Endodermal cell (in vitro differentiated cells): ENCODE measurements at regions not wholly inside any gene's neighbourhood (a gene's known extent, or its start where the extent isn't known, plus 50 kb on each side); places are given as distances from the start of the nearest gene placed in this dataset.

ENCODE experiments used
- DNase-seq: peaks from one replicate; pipeline ENCODE4 v3.0.0-alpha.2; 2017
- H3K27ac ChIP-seq: 2 replicates; pipeline ENCODE4 v1.5.1; 2013; ENCODE audit warnings: mild to moderate bottlenecking, low read depth, low read length, moderate library complexity
- H3K27me3 ChIP-seq: 2 replicates; pipeline ENCODE4 v1.6.1; 2013; ENCODE audit warnings: mild to moderate bottlenecking, low read length, moderate library complexity; ENCODE audit not compliant: insufficient read depth, control insufficient read depth, poor library complexity, severe bottlenecking
- H3K36me3 ChIP-seq: 2 replicates; pipeline ENCODE4 v1.7.0; 2013; ENCODE audit warnings: mild to moderate bottlenecking, low read length, moderate library complexity; ENCODE audit not compliant: control insufficient read depth, insufficient read depth
- H3K4me1 ChIP-seq: one replicate; pipeline ENCODE4 v1.7.0; 2013; ENCODE audit warnings: low read length; ENCODE audit not compliant: control insufficient read depth, insufficient read depth
- H3K4me3 ChIP-seq: 2 replicates; pipeline ENCODE4 v1.5.1; 2013; ENCODE audit warnings: mild to moderate bottlenecking, low read length, moderate library complexity
- H3K9ac ChIP-seq: 2 replicates; pipeline ENCODE4 v1.6.1; 2013; ENCODE audit warnings: mild to moderate bottlenecking, low read length, moderate library complexity; ENCODE audit not compliant: poor library complexity, severe bottlenecking; ENCODE audit errors: extremely low read depth
- H3K9me3 ChIP-seq: 2 replicates; pipeline ENCODE4 v1.6.1; 2013; ENCODE audit warnings: mild to moderate bottlenecking, low read length, moderate library complexity; ENCODE audit not compliant: control insufficient read depth
- H3K27ac Mint-ChIP-seq: 2 replicates; pipeline ENCODE4 v1.8.0; 2020; ENCODE audit warnings: mixed read lengths
- H3K27me3 Mint-ChIP-seq: 2 replicates; pipeline ENCODE4 v1.8.0; 2021; ENCODE audit warnings: mild to moderate bottlenecking, mixed read lengths; ENCODE audit not compliant: insufficient read depth
- H3K36me3 Mint-ChIP-seq: 2 replicates; pipeline ENCODE4 v1.8.0; 2020; ENCODE audit warnings: low read depth, mixed read lengths
- H3K4me1 Mint-ChIP-seq: 2 replicates; pipeline ENCODE4 v1.8.0; 2020; ENCODE audit warnings: mixed read lengths
- H3K4me3 Mint-ChIP-seq: 2 replicates; pipeline ENCODE4 v1.8.0; 2020; ENCODE audit warnings: mild to moderate bottlenecking, moderate library complexity, mixed read lengths
- H3K9me3 Mint-ChIP-seq: 2 replicates; pipeline ENCODE4 v1.8.0; 2020; ENCODE audit warnings: mild to moderate bottlenecking, mixed read lengths
- WGBS, 2 experiments: methylation state at CpG; one replicate each; pipeline versions ENCODE4 v1.1.5 to v1.1.7; 2013; ENCODE audit warnings: missing lambda C conversion rate in 2 of 2, mixed read lengths in 1 of 2; ENCODE audit not compliant: insufficient coverage in 1 of 2, insufficient read length in 1 of 2; 5-methylcytosine and 5-hydroxymethylcytosine counted together
- TF ChIP-seq, protein P1 (sequence below): fragments of 200-600 bp; sonication (generic); conservative IDR thresholded peaks from 2 replicates; pipeline ENCODE4 v1.5.0; 2021; ENCODE audit warnings: antibody characterized with exemption, mild to moderate bottlenecking

DNA sequence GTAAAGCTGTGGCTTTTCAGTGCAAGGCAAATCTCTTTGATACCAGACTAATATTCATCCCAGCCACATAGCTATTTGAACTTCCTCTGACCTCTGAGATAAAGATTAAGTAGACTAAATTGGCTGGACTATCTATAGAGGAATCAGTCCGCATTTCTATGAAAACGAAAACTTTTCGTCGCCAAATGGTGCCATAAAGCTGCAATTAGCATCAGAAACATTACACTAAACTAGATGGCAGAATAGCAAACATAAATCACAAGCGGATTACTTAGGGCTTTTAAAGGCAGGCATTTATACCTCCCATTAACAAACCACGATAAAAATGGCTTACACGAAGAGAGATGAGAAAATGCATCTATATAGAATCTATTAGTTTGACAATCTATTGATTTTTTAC is 1009.7 kb upstream of the CDH6 start:
- no peak for DNase-seq
- Histone ChIP-seq H3K36me3 (no peaks in the 10 kb centered on the region), H3K9me3 (no peaks in the 10 kb centered on the region), H3K9ac (no peak overlapping the region), H3K4me3 (no peak overlapping the region), H3K4me1 (no peaks in the 10 kb centered on the region), H3K27ac (no peak overlapping the region), H3K27me3 (no peaks in the 10 kb centered on the region)
- no peaks in the 10 kb centered on the region for H3K9me3 Mint-ChIP-seq
- H3K27me3 Mint-ChIP-seq: no peaks in the 10 kb centered on the region
- WGBS, 2 experiments: 85 to 94% methylated on average over 5 to 7 of the region's 7 CpGs
- H3K4me3 Mint-ChIP-seq: no peak overlapping the region
- no peaks in the 10 kb centered on the region for H3K4me1 Mint-ChIP-seq
- no peak overlapping the region for H3K27ac Mint-ChIP-seq
- TF ChIP-seq, protein P1, sequence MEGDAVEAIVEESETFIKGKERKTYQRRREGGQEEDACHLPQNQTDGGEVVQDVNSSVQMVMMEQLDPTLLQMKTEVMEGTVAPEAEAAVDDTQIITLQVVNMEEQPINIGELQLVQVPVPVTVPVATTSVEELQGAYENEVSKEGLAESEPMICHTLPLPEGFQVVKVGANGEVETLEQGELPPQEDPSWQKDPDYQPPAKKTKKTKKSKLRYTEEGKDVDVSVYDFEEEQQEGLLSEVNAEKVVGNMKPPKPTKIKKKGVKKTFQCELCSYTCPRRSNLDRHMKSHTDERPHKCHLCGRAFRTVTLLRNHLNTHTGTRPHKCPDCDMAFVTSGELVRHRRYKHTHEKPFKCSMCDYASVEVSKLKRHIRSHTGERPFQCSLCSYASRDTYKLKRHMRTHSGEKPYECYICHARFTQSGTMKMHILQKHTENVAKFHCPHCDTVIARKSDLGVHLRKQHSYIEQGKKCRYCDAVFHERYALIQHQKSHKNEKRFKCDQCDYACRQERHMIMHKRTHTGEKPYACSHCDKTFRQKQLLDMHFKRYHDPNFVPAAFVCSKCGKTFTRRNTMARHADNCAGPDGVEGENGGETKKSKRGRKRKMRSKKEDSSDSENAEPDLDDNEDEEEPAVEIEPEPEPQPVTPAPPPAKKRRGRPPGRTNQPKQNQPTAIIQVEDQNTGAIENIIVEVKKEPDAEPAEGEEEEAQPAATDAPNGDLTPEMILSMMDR: no peak
- no peaks in the 10 kb centered on the region for H3K36me3 Mint-ChIP-seq

DNA sequence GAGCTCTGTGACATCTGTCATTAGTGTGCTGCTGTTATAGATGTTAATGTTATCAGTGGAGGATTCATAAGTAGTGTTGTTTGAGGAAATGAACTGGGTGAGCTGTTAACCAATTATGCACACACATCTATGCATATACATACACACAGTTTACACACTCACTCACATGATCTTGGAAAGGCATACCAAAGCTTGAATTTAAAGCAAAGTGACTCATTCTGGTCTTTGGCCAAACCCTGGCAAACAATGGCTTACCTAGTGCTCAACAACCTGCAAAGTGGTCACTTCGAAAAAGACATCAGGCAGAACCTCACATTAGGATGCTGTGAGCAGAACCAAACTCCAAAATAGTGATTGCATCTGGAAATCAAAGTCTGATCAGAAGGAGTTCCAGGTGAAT is 1037.3 kb upstream of the CDH6 start:
- no peaks in the 10 kb centered on the region for H3K4me1 ChIP-seq
- no peaks in the 10 kb centered on the region for H3K36me3 ChIP-seq
- no peaks in the 10 kb centered on the region for H3K9me3 ChIP-seq
- Mint-ChIP-seq H3K36me3 (no peaks in the 10 kb centered on the region), H3K4me3 (no peak overlapping the region), H3K27ac (no peak overlapping the region), H3K9me3 (no peaks in the 10 kb centered on the region), H3K4me1 (no peaks in the 10 kb centered on the region), H3K27me3 (no peaks in the 10 kb centered on the region)
- no peak for DNase-seq
- no peak overlapping the region for H3K4me3 ChIP-seq
- TF ChIP-seq, protein P1: no peak
- no peak overlapping the region for H3K27ac ChIP-seq
- WGBS, 2 experiments: 94% methylated on average over 1 of the region's 1 CpG; no CpG with 5 or more reads in 1 of the 2 experiments
- H3K27me3 ChIP-seq: no peaks in the 10 kb centered on the region
- H3K9ac ChIP-seq: no peak overlapping the region

DNA sequence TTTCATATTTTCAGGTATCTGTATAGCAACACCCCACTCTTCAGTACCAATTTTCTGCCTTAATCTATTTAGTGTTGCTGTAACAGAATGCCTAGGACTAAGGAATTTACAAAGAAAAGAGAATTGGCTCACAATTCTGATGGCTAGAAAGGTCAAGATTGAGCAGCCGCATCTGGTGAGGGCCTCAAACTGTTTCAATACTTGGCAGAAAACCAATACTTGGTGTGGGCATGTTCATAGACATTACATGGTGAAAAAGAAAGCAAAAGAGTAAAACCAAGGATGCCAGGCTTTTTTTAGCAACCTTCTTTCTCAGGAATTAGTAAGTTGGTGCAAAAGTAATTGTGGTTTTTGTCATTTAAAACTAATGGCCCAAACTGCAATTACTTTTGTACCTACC is 1041.1 kb upstream of the CDH6 start:
- H3K27ac Mint-ChIP-seq: no peak overlapping the region
- Histone ChIP-seq H3K27me3 (no peaks in the 10 kb centered on the region), H3K9me3 (no peaks in the 10 kb centered on the region), H3K27ac (no peak overlapping the region), H3K4me1 (no peaks in the 10 kb centered on the region), H3K36me3 (no peaks in the 10 kb centered on the region), H3K9ac (no peak overlapping the region), H3K4me3 (no peak overlapping the region)
- H3K9me3 Mint-ChIP-seq: peaks cover 2% of the 10 kb centered on the region
- DNase-seq: no peak
- WGBS, 2 experiments: 89 to 100% methylated on average over 1 of the region's 1 CpG
- H3K4me1 Mint-ChIP-seq: no peaks in the 10 kb centered on the region
- TF ChIP-seq, protein P1: no peak
- H3K4me3 Mint-ChIP-seq: no peak overlapping the region
- no peaks in the 10 kb centered on the region for H3K27me3 Mint-ChIP-seq
- no peaks in the 10 kb centered on the region for H3K36me3 Mint-ChIP-seq
